ENCODE measurements at regions not wholly inside any gene's neighbourhood (a gene's known extent, or its start where the extent isn't known, plus 50 kb on each side); places are given as distances from the start of the nearest gene placed in this dataset.

DNA sequence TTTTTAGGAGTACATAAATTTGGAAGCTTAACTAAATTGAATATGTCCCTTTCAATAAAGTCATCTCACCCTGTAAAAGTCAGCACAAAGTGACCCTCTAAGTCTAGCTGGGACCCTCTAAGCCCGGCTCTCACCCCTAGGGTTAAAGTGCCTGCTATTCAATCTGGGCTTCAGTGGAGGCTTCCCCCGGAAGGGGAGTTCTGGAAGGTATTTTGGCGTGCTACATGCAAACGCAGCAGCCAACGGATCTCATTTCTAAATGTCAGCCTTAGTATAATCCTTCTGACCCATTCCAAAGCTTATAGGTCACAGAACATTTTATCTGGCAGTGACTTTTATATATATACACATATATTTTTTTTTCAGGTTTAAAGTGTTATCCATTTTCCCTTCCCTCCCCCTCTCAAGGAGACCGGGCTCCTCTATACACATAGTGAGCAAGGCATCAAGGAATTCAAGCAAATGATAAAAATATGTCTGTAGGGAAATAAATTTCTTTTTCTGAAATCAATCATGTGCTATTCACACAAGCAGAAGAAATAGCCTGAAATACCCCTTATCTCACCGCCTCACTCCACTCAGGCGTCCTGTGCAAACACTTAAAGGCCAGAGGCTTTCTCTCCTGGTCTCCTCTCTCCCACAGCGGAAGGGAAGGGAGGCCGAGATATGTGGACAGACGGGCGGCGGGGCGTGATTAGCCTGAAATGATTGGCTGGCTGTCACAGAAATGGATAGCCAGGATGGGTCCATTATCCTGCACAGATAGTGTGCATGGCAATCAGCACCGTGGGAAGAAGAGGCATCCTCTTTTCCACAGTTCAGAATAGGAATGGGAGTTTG is 301.7 kb downstream of the GALC start:
- H3K4me3 ChIP-seq (ENCODE audit: low read depth, poor library complexity, severe bottlenecking) = no peak overlapping the region
- intact Hi-C loops (cut with DNase I; ENCODE audit: low total_unique reads) = no loop called here
- 74 to 79% methylated on average over 15 of the region's 15 CpGs for WGBS, 2 donors
- TF ChIP-seq POLR2A (IDR thresholded peaks at IDR 0.05) = no peak
- TF ChIP-seq, protein P1, sequence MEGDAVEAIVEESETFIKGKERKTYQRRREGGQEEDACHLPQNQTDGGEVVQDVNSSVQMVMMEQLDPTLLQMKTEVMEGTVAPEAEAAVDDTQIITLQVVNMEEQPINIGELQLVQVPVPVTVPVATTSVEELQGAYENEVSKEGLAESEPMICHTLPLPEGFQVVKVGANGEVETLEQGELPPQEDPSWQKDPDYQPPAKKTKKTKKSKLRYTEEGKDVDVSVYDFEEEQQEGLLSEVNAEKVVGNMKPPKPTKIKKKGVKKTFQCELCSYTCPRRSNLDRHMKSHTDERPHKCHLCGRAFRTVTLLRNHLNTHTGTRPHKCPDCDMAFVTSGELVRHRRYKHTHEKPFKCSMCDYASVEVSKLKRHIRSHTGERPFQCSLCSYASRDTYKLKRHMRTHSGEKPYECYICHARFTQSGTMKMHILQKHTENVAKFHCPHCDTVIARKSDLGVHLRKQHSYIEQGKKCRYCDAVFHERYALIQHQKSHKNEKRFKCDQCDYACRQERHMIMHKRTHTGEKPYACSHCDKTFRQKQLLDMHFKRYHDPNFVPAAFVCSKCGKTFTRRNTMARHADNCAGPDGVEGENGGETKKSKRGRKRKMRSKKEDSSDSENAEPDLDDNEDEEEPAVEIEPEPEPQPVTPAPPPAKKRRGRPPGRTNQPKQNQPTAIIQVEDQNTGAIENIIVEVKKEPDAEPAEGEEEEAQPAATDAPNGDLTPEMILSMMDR (IDR thresholded peaks at IDR 0.05) = no peak
- no peak for DNase-seq (ENCODE audit: low spot score in 2 of 2)

DNA sequence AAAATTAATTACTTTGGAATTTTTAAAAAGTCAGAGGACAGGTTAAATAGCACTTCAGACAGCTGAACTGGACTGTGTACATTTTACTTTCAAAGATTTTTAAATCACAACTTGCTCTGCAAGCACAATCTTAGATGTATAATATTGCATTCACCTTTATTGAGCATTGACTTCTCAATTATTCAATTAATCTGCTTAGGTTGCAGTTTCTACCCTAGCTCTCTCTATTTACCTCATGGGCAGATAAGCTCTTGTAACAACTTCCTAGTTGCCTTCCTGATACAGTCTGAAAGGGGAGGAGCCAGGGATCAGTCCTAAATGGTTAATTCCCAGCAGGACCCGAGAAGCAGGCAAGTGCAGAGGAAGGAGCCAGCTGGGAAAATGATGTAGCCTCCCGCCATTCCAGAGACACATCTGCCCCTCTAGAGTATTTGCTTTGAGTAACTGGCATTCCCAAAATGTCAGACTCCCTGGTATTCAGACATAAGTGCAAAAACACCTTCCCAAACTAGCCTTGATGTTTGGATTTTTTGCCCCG is 302.8 kb downstream of the GALC start:
- WGBS, 2 donors = 24 to 30% methylated on average over 3 of the region's 3 CpGs
- intact Hi-C loops (cut with DNase I; ENCODE audit: low total_unique reads) = no loop called here
- no peak for DNase-seq (ENCODE audit: low spot score in 2 of 2)
- no peak overlapping the region for H3K4me3 ChIP-seq (ENCODE audit: low read depth, poor library complexity, severe bottlenecking)
- TF ChIP-seq, protein P1 (IDR thresholded peaks at IDR 0.05) = no peak
- no peak for TF ChIP-seq POLR2A (IDR thresholded peaks at IDR 0.05)

- DNase-seq (ENCODE audit: low spot score in 2 of 2) = no peak
- H3K4me3 ChIP-seq (ENCODE audit: low read depth, poor library complexity, severe bottlenecking) = no peak overlapping the region
- intact Hi-C loops (cut with DNase I; ENCODE audit: low total_unique reads) = no loop called here
- WGBS, 2 donors = 86 to 88% methylated on average over 3 of the region's 3 CpGs
- TF ChIP-seq, protein P1 (IDR thresholded peaks at IDR 0.05) = no peak
- no peak for TF ChIP-seq POLR2A (IDR thresholded peaks at IDR 0.05)
Observed at GRCh38 chr14:87688524-87688923, 304.5 kb downstream of the GALC start.

DNA sequence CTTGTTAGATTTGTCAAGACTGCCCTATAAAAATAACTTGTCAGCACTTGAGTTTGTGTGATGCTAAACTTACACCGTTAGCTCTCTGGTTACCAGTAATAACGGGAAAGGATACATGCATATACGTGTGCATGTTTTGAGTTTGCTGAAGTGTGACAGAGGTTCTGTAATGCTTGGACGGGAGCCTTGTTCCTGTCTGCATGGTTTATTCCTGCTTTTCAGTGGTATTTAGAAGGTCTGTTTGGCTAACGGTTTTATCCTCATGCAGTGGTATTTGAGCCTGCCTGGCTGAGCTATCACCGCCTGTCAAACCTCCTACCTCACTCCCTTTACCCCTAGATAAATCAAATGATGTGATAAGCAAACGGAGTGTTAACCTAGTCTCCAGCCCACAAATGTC is 305.6 kb downstream of the GALC start:
- 60 to 62% methylated on average over 7 of the region's 7 CpGs for WGBS, 2 donors
- intact Hi-C loops (cut with DNase I; ENCODE audit: low total_unique reads) = no loop called here
- DNase-seq (ENCODE audit: low spot score in 2 of 2) = no peak
- no peak overlapping the region for H3K4me3 ChIP-seq (ENCODE audit: low read depth, poor library complexity, severe bottlenecking)
- TF ChIP-seq, protein P1 (IDR thresholded peaks at IDR 0.05) = no peak
- no peak for TF ChIP-seq POLR2A (IDR thresholded peaks at IDR 0.05)

DNA sequence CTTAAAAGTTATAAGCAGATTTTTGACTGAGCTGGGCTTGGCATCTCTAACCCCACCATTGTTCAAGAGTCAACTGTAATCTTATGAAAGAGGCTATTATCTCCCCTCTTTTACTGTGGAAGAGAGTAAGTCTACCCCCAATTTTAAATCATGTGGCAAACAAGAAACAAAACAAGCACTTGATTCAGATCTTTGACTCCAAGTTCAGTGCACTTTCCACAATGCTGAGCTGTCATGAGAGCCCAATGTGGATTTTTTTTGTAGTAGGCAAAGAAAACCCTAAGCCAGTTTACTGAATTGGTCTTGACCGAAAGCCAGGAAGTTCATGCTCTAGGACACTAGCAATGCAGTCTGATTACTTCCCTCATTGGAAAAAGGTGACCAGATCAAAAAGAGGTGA is 306.2 kb downstream of the GALC start:
- no peak for TF ChIP-seq POLR2A (IDR thresholded peaks at IDR 0.05)
- TF ChIP-seq, protein P1 (IDR thresholded peaks at IDR 0.05) = no peak
- WGBS, 2 donors = 81 to 96% methylated on average over 1 of the region's 1 CpG

More for the DNA sequence above, 306.2 kb downstream of the GALC start:
- no peak overlapping the region for H3K4me3 ChIP-seq (ENCODE audit: low read depth, poor library complexity, severe bottlenecking)
- intact Hi-C loops (cut with DNase I; ENCODE audit: low total_unique reads) = no loop called here
- DNase-seq (ENCODE audit: low spot score in 2 of 2) = no peak
